Testis (tissue), 2 donors: ENCODE measurements at regions not wholly inside any gene's neighbourhood (a gene's known extent, or its start where the extent isn't known, plus 50 kb on each side); places are given as distances from the start of the nearest gene placed in this dataset.

Experiments
- CTCF ChIP-seq, 3 experiments: fragments of 450-650 bp in 2 of 3; fragments of 200-600 bp in 1 of 3; sonication (generic) in 1 of 3; IDR thresholded peaks; one replicate each; pipeline ENCODE4 v1.5.1; 2016 to 2019; ENCODE audit warnings: antibody characterized with exemption in 3 of 3, mild to moderate bottlenecking in 2 of 3, moderate library complexity in 1 of 3
- POLR2A ChIP-seq: fragments of 450-650 bp; IDR thresholded peaks from one replicate; pipeline ENCODE4 v1.6.1; 2017; ENCODE audit warnings: antibody characterized with exemption, mild to moderate bottlenecking, moderate library complexity

- TF ChIP-seq CTCF (IDR thresholded peaks at IDR 0.05) (no peak), POLR2A (no peak)
Measured at GRCh38 chr2:19611491-19612332, 253.3 kb upstream of the OSR1 start.
